ENCODE measurements at regions not wholly inside any gene's neighbourhood (a gene's known extent, or its start where the extent isn't known, plus 50 kb on each side); places are given as distances from the start of the nearest gene placed in this dataset.

- Histone ChIP-seq H3K27ac (ENCODE audit: low read depth in 1 of 2, low read length in 2 of 2) (peak overlapping the region in 1 of 2 donors; percentile 45), H3K36me3 (ENCODE audit: control insufficient read depth in 1 of 2, insufficient read depth in 2 of 2, low read length in 1 of 2) (no peaks in the 10 kb centered on the region), H3K27me3 (ENCODE audit: control insufficient read depth in 1 of 2, insufficient read depth in 2 of 2, low read length in 1 of 2) (no peaks in the 10 kb centered on the region), H3K9me3 (ENCODE audit: control insufficient read depth, low read length) (no peaks in the 10 kb centered on the region), H3K4me3 (ENCODE audit: low read length in 2 of 2) (no peak overlapping the region), H3K4me1 (ENCODE audit: control insufficient read depth in 1 of 2, insufficient read depth in 2 of 2, low read length in 2 of 2) (peaks cover 0 to 12% of the 10 kb centered on the region in 2 donors)
- 74 to 76% methylated on average over 4 of the region's 4 CpGs for WGBS, 2 donors
- intact Hi-C loops (cut with DNase I): loop anchor here (5.0 kb wide), 1 partner anchor 324 kb away; no protein-coding TSS in a partner anchor
- ATAC-seq (ENCODE audit: low FRiP score): no peak
- no peak for DNase-seq
These were observed 139.4 kb upstream of the ANKH start for GRCh38 chr5:15010936-15011335.

- Histone ChIP-seq H3K4me3 (ENCODE audit: low read length in 2 of 2) (no peak overlapping the region), H3K27me3 (ENCODE audit: control insufficient read depth in 1 of 2, insufficient read depth in 2 of 2, low read length in 1 of 2) (no peaks in the 10 kb centered on the region), H3K36me3 (ENCODE audit: control insufficient read depth in 1 of 2, insufficient read depth in 2 of 2, low read length in 1 of 2) (no peaks in the 10 kb centered on the region), H3K9me3 (ENCODE audit: control insufficient read depth, low read length) (no peaks in the 10 kb centered on the region), H3K27ac (ENCODE audit: low read depth in 1 of 2, low read length in 2 of 2) (peak overlapping the region in 1 of 2 donors; percentile 88), H3K4me1 (ENCODE audit: control insufficient read depth in 1 of 2, insufficient read depth in 2 of 2, low read length in 2 of 2) (peaks cover 0 to 12% of the 10 kb centered on the region in 2 donors)
- intact Hi-C loops (cut with DNase I): loop anchor here in 1 of 2 donors (2.0 kb wide), 1 partner anchor 139 kb away; the partner anchor contains the start of gene ANKH
- 5 to 6% methylated on average over 3 of the region's 3 CpGs for WGBS, 2 donors
- ATAC-seq (ENCODE audit: low FRiP score): no peak
- DNase-seq: no peak
These were observed 137.8 kb upstream of the ANKH start for GRCh38 chr5:15009420-15009819.

GRCh38 chr5:15008921-15009320 is 137.3 kb upstream of the ANKH start:
- DNase-seq (no peak), ATAC-seq (ENCODE audit: low FRiP score) (no peak)
- peaks cover 0 to 12% of the 10 kb centered on the region in 2 donors for H3K4me1 ChIP-seq (ENCODE audit: control insufficient read depth in 1 of 2, insufficient read depth in 2 of 2, low read length in 2 of 2)
- H3K4me3 ChIP-seq (ENCODE audit: low read length in 2 of 2): no peak overlapping the region
- H3K27ac ChIP-seq (ENCODE audit: low read depth in 1 of 2, low read length in 2 of 2): peak overlapping the region; percentile 98 to 100
- intact Hi-C loops (cut with DNase I): loop anchor here in 1 of 2 donors (2.0 kb wide), 1 partner anchor 138 kb away; the partner anchor contains the start of gene ANKH
- H3K36me3 ChIP-seq (ENCODE audit: control insufficient read depth in 1 of 2, insufficient read depth in 2 of 2, low read length in 1 of 2): no peaks in the 10 kb centered on the region
- H3K9me3 ChIP-seq (ENCODE audit: control insufficient read depth, low read length): no peaks in the 10 kb centered on the region
- no peaks in the 10 kb centered on the region for H3K27me3 ChIP-seq (ENCODE audit: control insufficient read depth in 1 of 2, insufficient read depth in 2 of 2, low read length in 1 of 2)
- 32 to 35% methylated on average over 5 of the region's 5 CpGs for WGBS, 2 donors

GRCh38 chr5:15008476-15008875 is 136.9 kb upstream of the ANKH start:
- DNase-seq: peak; percentile 96 to 98
- H3K27ac ChIP-seq (ENCODE audit: low read depth in 1 of 2, low read length in 2 of 2): peak overlapping the region; percentile 98 to 100
- intact Hi-C loops (cut with DNase I): loop anchor here in 1 of 2 donors (2.0 kb wide), 1 partner anchor 138 kb away; the partner anchor contains the start of gene ANKH
- no peaks in the 10 kb centered on the region for H3K36me3 ChIP-seq (ENCODE audit: control insufficient read depth in 1 of 2, insufficient read depth in 2 of 2, low read length in 1 of 2)
- peaks cover 0 to 10% of the 10 kb centered on the region in 2 donors for H3K4me1 ChIP-seq (ENCODE audit: control insufficient read depth in 1 of 2, insufficient read depth in 2 of 2, low read length in 2 of 2)
- H3K4me3 ChIP-seq (ENCODE audit: low read length in 2 of 2): peak overlapping the region in 1 of 2 donors; percentile 7
- WGBS, 2 donors: 5 to 9% methylated on average over 8 of the region's 8 CpGs
- ATAC-seq (ENCODE audit: low FRiP score): peak; percentile 97
- no peaks in the 10 kb centered on the region for H3K9me3 ChIP-seq (ENCODE audit: control insufficient read depth, low read length)
- no peaks in the 10 kb centered on the region for H3K27me3 ChIP-seq (ENCODE audit: control insufficient read depth in 1 of 2, insufficient read depth in 2 of 2, low read length in 1 of 2)

GRCh38 chr5:15007646-15008045 is 136.1 kb upstream of the ANKH start:
- peak; percentile 62 for ATAC-seq (ENCODE audit: low FRiP score)

GRCh38 chr5:15004506-15004905 is 132.9 kb upstream of the ANKH start:
- peak overlapping the region in 1 of 2 donors; percentile 44 for H3K27ac ChIP-seq (ENCODE audit: low read depth in 1 of 2, low read length in 2 of 2)
- H3K27me3 ChIP-seq (ENCODE audit: control insufficient read depth in 1 of 2, insufficient read depth in 2 of 2, low read length in 1 of 2): no peaks in the 10 kb centered on the region
- no peaks in the 10 kb centered on the region for H3K36me3 ChIP-seq (ENCODE audit: control insufficient read depth in 1 of 2, insufficient read depth in 2 of 2, low read length in 1 of 2)
- intact Hi-C loops (cut with DNase I): loop anchor here in 1 of 2 donors (5.0 kb wide), 1 partner anchor 132 kb away; the partner anchor contains the start of gene ANKH
- ATAC-seq (ENCODE audit: low FRiP score): no peak
- no peaks in the 10 kb centered on the region for H3K9me3 ChIP-seq (ENCODE audit: control insufficient read depth, low read length)
- DNase-seq: no peak
- H3K4me3 ChIP-seq (ENCODE audit: low read length in 2 of 2): no peak overlapping the region
- peaks cover 0 to 9% of the 10 kb centered on the region in 2 donors for H3K4me1 ChIP-seq (ENCODE audit: control insufficient read depth in 1 of 2, insufficient read depth in 2 of 2, low read length in 2 of 2)

More at GRCh38 chr5:15007646-15008045, 136.1 kb upstream of the ANKH start:
- H3K27me3 ChIP-seq (ENCODE audit: control insufficient read depth in 1 of 2, insufficient read depth in 2 of 2, low read length in 1 of 2): no peaks in the 10 kb centered on the region
- no peaks in the 10 kb centered on the region for H3K36me3 ChIP-seq (ENCODE audit: control insufficient read depth in 1 of 2, insufficient read depth in 2 of 2, low read length in 1 of 2)
- no peaks in the 10 kb centered on the region for H3K9me3 ChIP-seq (ENCODE audit: control insufficient read depth, low read length)
- WGBS, 2 donors: 0 to 9% methylated on average over 4 of the region's 4 CpGs
- DNase-seq: no peak
- peak overlapping the region; percentile 87 to 88 for H3K27ac ChIP-seq (ENCODE audit: low read depth in 1 of 2, low read length in 2 of 2)
- intact Hi-C loops (cut with DNase I): loop anchor here (2.0 kb wide), 2 partner anchors 137 to 281 kb away; partner anchors contain the start of gene ANKH (in 1 of the 2)
- H3K4me3 ChIP-seq (ENCODE audit: low read length in 2 of 2): no peak overlapping the region
- H3K4me1 ChIP-seq (ENCODE audit: control insufficient read depth in 1 of 2, insufficient read depth in 2 of 2, low read length in 2 of 2): peaks cover 0 to 9% of the 10 kb centered on the region in 2 donors

- DNase-seq: peak in 1 of 2 donors; percentile 58
- Histone ChIP-seq H3K4me1 (ENCODE audit: control insufficient read depth in 1 of 2, insufficient read depth in 2 of 2, low read length in 2 of 2) (peaks cover 0 to 2% of the 10 kb centered on the region in 2 donors), H3K4me3 (ENCODE audit: low read length in 2 of 2) (no peak overlapping the region), H3K27me3 (ENCODE audit: control insufficient read depth in 1 of 2, insufficient read depth in 2 of 2, low read length in 1 of 2) (no peaks in the 10 kb centered on the region), H3K27ac (ENCODE audit: low read depth in 1 of 2, low read length in 2 of 2) (no peak overlapping the region), H3K9me3 (ENCODE audit: control insufficient read depth, low read length) (no peaks in the 10 kb centered on the region), H3K36me3 (ENCODE audit: control insufficient read depth in 1 of 2, insufficient read depth in 2 of 2, low read length in 1 of 2) (no peaks in the 10 kb centered on the region)
- WGBS, 2 donors: 48 to 52% methylated on average over 4 of the region's 4 CpGs
- intact Hi-C loops (cut with DNase I): loop anchor here in 1 of 2 donors (5.0 kb wide), 1 partner anchor 131 kb away; the partner anchor contains the start of gene ANKH
- peak; percentile 79 for ATAC-seq (ENCODE audit: low FRiP score)
These were observed 131.9 kb upstream of the ANKH start for GRCh38 chr5:15003511-15003920.

GRCh38 chr5:15002791-15003190 is 131.2 kb upstream of the ANKH start:
- Histone ChIP-seq H3K27me3 (ENCODE audit: control insufficient read depth in 1 of 2, insufficient read depth in 2 of 2, low read length in 1 of 2) (no peaks in the 10 kb centered on the region), H3K36me3 (ENCODE audit: control insufficient read depth in 1 of 2, insufficient read depth in 2 of 2, low read length in 1 of 2) (no peaks in the 10 kb centered on the region), H3K9me3 (ENCODE audit: control insufficient read depth, low read length) (no peaks in the 10 kb centered on the region), H3K27ac (ENCODE audit: low read depth in 1 of 2, low read length in 2 of 2) (no peak overlapping the region), H3K4me3 (ENCODE audit: low read length in 2 of 2) (no peak overlapping the region), H3K4me1 (ENCODE audit: control insufficient read depth in 1 of 2, insufficient read depth in 2 of 2, low read length in 2 of 2) (no peaks in the 10 kb centered on the region)
- no peak for ATAC-seq (ENCODE audit: low FRiP score)
- no peak for DNase-seq
- intact Hi-C loops (cut with DNase I): loop anchor here in 1 of 2 donors (5.0 kb wide), 1 partner anchor 130 kb away; the partner anchor contains the start of gene ANKH
- WGBS, 2 donors: 37 to 39% methylated on average over 2 of the region's 2 CpGs

- 93 to 96% methylated on average over 10 of the region's 10 CpGs for WGBS, 2 donors
- no peak overlapping the region for H3K4me3 ChIP-seq (ENCODE audit: low read length in 2 of 2)
- no peaks in the 10 kb centered on the region for H3K4me1 ChIP-seq (ENCODE audit: control insufficient read depth in 1 of 2, insufficient read depth in 2 of 2, low read length in 2 of 2)
- H3K27ac ChIP-seq (ENCODE audit: low read depth in 1 of 2, low read length in 2 of 2): no peak overlapping the region
- no peaks in the 10 kb centered on the region for H3K9me3 ChIP-seq (ENCODE audit: control insufficient read depth, low read length)
- ATAC-seq (ENCODE audit: low FRiP score): no peak
- intact Hi-C loops (cut with DNase I): loop anchor here in 1 of 2 donors (5.0 kb wide), 1 partner anchor 130 kb away; the partner anchor contains the start of gene ANKH
- H3K27me3 ChIP-seq (ENCODE audit: control insufficient read depth in 1 of 2, insufficient read depth in 2 of 2, low read length in 1 of 2): no peaks in the 10 kb centered on the region
- no peak for DNase-seq
- no peaks in the 10 kb centered on the region for H3K36me3 ChIP-seq (ENCODE audit: control insufficient read depth in 1 of 2, insufficient read depth in 2 of 2, low read length in 1 of 2)
These were observed 130.6 kb upstream of the ANKH start for GRCh38 chr5:15002173-15002572.
